ENCODE measurements at regions not wholly inside any gene's neighbourhood (a gene's known extent, or its start where the extent isn't known, plus 50 kb on each side); places are given as distances from the start of the nearest gene placed in this dataset.

DNA sequence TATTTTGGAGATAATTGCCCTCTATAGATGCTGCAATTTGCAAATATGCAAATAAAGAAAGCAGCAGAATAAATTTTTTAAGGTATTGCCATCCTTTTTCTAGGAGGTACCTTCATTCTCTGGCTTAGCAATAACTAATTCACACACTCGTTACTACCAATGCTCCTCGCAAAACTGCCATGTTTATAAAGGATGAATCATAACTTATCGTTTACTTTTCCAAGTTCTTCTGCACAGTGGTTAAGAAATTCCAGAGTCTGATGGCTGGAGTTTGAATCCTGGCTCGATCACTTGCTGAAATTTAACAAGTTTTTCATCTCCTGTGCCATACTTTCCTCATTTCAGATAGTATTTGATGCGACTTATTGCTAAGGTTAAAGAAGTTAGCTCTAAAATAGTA is 708.6 kb upstream of the KLHL1 start:
- H3K4me3 ChIP-seq (ENCODE audit: low read depth in 1 of 2, low read length in 2 of 2): no peak overlapping the region
- H3K9ac ChIP-seq (ENCODE audit: low read length): no peak overlapping the region
- no peaks in the 10 kb centered on the region for H3K36me3 ChIP-seq (ENCODE audit: insufficient read depth, low read length)
- no peaks in the 10 kb centered on the region for H3K9me3 ChIP-seq (ENCODE audit: low read length)
- H3K4me1 ChIP-seq (ENCODE audit: insufficient read depth, low read length): no peaks in the 10 kb centered on the region
- no peaks in the 10 kb centered on the region for H3K27me3 ChIP-seq (ENCODE audit: control insufficient read depth in 1 of 2, insufficient read depth in 2 of 2, low read length in 2 of 2)
- H3K27ac ChIP-seq (ENCODE audit: low read depth, low read length): no peak overlapping the region

DNA sequence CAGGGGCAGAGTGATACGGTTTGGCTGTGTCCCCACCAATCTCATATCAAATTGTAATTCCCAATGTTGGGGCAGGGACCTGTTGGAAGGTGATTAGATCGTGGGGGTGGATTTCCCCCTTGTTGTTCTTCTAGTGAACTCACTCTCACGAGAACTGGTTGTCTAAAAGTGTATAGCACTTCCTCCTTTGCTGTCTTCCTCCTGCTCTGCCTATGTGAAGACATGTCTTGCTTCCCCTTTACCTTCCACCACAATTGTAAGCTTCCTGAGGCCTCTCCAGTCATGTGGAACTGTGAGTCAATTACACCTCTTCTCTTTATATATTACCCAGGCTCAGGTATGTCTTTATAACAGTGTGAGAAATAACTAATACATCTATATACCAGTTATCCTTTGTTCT is 706.4 kb upstream of the KLHL1 start:
- Histone ChIP-seq H3K4me3 (ENCODE audit: low read depth in 1 of 2, low read length in 2 of 2) (no peak overlapping the region), H3K9ac (ENCODE audit: low read length) (no peak overlapping the region), H3K27ac (ENCODE audit: low read depth, low read length) (no peak overlapping the region), H3K27me3 (ENCODE audit: control insufficient read depth in 1 of 2, insufficient read depth in 2 of 2, low read length in 2 of 2) (no peaks in the 10 kb centered on the region), H3K9me3 (ENCODE audit: low read length) (no peaks in the 10 kb centered on the region), H3K4me1 (ENCODE audit: insufficient read depth, low read length) (no peaks in the 10 kb centered on the region), H3K36me3 (ENCODE audit: insufficient read depth, low read length) (no peaks in the 10 kb centered on the region)

DNA sequence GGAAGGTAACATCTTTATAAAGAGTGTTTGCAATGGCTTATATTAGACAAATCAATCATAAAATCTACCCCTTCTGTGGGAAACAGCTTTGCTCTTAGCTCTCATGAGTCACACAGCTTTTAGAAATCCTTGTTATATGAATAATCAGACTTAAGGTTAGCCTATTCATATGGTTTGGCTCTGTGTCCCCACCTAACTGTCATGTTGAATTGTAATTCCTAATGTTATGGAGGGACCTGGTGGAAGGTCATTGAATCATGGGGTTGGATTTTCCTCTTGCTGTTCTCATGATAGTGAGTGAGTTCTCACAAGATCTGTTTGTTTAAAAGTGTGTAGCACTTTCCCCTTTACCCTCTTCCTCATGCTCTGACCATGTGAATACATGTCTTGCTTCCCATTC is 704.2 kb upstream of the KLHL1 start:
- H3K4me3 ChIP-seq (ENCODE audit: low read depth in 1 of 2, low read length in 2 of 2): no peak overlapping the region
- H3K27me3 ChIP-seq (ENCODE audit: control insufficient read depth in 1 of 2, insufficient read depth in 2 of 2, low read length in 2 of 2): no peaks in the 10 kb centered on the region
- no peaks in the 10 kb centered on the region for H3K4me1 ChIP-seq (ENCODE audit: insufficient read depth, low read length)
- no peak overlapping the region for H3K9ac ChIP-seq (ENCODE audit: low read length)
- no peaks in the 10 kb centered on the region for H3K9me3 ChIP-seq (ENCODE audit: low read length)
- no peak overlapping the region for H3K27ac ChIP-seq (ENCODE audit: low read depth, low read length)
- no peaks in the 10 kb centered on the region for H3K36me3 ChIP-seq (ENCODE audit: insufficient read depth, low read length)

DNA sequence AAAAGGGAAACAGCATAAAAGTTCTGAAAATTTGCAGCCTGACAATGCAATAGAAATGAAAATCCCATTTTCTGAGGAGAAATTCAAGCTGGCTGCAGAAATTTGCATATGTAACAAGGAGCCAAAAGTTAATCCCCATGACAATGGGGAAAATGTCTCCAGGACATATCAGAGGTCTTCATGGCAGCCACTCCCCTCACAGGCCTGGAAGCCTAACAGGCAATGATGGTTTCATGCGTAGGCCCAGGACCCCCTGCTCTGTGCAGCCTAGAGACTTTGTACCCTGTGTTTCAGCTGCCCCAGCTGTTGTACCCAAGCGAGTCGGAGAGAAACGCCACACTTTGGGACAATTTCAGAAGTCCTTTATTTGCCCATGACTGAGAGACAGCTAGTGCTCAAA is 701.3 kb upstream of the KLHL1 start:
- Histone ChIP-seq H3K27me3 (ENCODE audit: control insufficient read depth in 1 of 2, insufficient read depth in 2 of 2, low read length in 2 of 2) (no peaks in the 10 kb centered on the region), H3K9ac (ENCODE audit: low read length) (no peak overlapping the region), H3K36me3 (ENCODE audit: insufficient read depth, low read length) (no peaks in the 10 kb centered on the region), H3K27ac (ENCODE audit: low read depth, low read length) (no peak overlapping the region), H3K4me3 (ENCODE audit: low read depth in 1 of 2, low read length in 2 of 2) (no peak overlapping the region), H3K4me1 (ENCODE audit: insufficient read depth, low read length) (no peaks in the 10 kb centered on the region), H3K9me3 (ENCODE audit: low read length) (no peaks in the 10 kb centered on the region)

DNA sequence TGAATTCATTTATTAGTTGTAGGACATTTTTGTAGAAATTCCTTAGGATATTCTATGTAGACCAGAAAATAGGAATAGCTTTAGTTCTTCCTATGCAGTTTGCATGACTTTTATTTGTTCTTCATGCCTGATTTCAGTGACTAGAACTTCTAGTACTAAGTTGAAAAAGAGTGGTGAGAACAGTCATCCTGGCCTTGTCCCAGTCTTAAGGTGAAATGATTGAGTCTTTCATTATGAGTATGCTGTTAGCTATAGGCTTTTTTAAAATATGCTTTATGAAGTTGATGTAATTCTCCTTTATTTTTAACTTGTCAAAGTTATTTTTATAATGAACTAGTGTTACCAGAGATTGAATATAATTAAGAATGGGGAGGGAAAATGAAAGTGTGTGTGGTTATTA is 690.1 kb upstream of the KLHL1 start:
- Histone ChIP-seq H3K9ac (ENCODE audit: low read length) (no peak overlapping the region), H3K9me3 (ENCODE audit: low read length) (no peaks in the 10 kb centered on the region), H3K27me3 (ENCODE audit: control insufficient read depth in 1 of 2, insufficient read depth in 2 of 2, low read length in 2 of 2) (no peaks in the 10 kb centered on the region), H3K4me1 (ENCODE audit: insufficient read depth, low read length) (no peaks in the 10 kb centered on the region), H3K27ac (ENCODE audit: low read depth, low read length) (no peak overlapping the region), H3K4me3 (ENCODE audit: low read depth in 1 of 2, low read length in 2 of 2) (no peak overlapping the region), H3K36me3 (ENCODE audit: insufficient read depth, low read length) (no peaks in the 10 kb centered on the region)

GRCh38 chr13:70795484-70795883 is 687.2 kb upstream of the KLHL1 start:
- H3K4me1 ChIP-seq (ENCODE audit: insufficient read depth, low read length): no peaks in the 10 kb centered on the region
- no peaks in the 10 kb centered on the region for H3K9me3 ChIP-seq (ENCODE audit: low read length)
- H3K27ac ChIP-seq (ENCODE audit: low read depth, low read length): no peak overlapping the region
- no peaks in the 10 kb centered on the region for H3K36me3 ChIP-seq (ENCODE audit: insufficient read depth, low read length)
- H3K4me3 ChIP-seq (ENCODE audit: low read depth in 1 of 2, low read length in 2 of 2): no peak overlapping the region
- no peaks in the 10 kb centered on the region for H3K27me3 ChIP-seq (ENCODE audit: control insufficient read depth in 1 of 2, insufficient read depth in 2 of 2, low read length in 2 of 2)
- no peak overlapping the region for H3K9ac ChIP-seq (ENCODE audit: low read length)

- Histone ChIP-seq H3K36me3 (ENCODE audit: insufficient read depth, low read length) (no peaks in the 10 kb centered on the region), H3K9ac (ENCODE audit: low read length) (no peak overlapping the region), H3K27me3 (ENCODE audit: control insufficient read depth in 1 of 2, insufficient read depth in 2 of 2, low read length in 2 of 2) (no peaks in the 10 kb centered on the region), H3K4me3 (ENCODE audit: low read depth in 1 of 2, low read length in 2 of 2) (no peak overlapping the region), H3K4me1 (ENCODE audit: insufficient read depth, low read length) (no peaks in the 10 kb centered on the region), H3K27ac (ENCODE audit: low read depth, low read length) (no peak overlapping the region), H3K9me3 (ENCODE audit: low read length) (no peaks in the 10 kb centered on the region)
Observed at GRCh38 chr13:70792121-70792520, 683.9 kb upstream of the KLHL1 start.

- H3K9ac ChIP-seq (ENCODE audit: low read length): no peak overlapping the region
Observed at GRCh38 chr13:70789751-70790150, 681.5 kb upstream of the KLHL1 start.

DNA sequence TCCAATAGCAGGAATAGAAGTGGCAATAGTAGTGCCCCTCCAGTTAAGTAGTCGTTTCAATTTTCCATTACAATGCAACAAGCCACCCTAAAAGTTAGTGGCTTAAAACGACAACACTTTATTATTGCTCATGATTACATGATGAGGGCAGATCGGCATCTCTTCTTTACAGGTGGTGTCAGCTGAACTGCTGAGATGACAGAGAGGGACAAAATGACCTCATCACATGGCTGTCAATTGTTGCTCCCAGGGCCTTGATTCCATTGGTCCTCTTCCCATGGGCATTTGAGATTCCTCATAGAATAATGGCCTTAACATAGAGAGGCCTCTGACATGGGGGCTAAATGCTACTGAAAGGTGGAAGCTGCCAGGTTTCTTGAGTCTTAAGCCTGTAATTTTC is 679.8 kb upstream of the KLHL1 start:
- no peak overlapping the region for H3K27ac ChIP-seq (ENCODE audit: low read depth, low read length)
- H3K4me1 ChIP-seq (ENCODE audit: insufficient read depth, low read length): no peaks in the 10 kb centered on the region
- H3K4me3 ChIP-seq (ENCODE audit: low read depth in 1 of 2, low read length in 2 of 2): no peak overlapping the region
- H3K9me3 ChIP-seq (ENCODE audit: low read length): no peaks in the 10 kb centered on the region
- no peaks in the 10 kb centered on the region for H3K27me3 ChIP-seq (ENCODE audit: control insufficient read depth in 1 of 2, insufficient read depth in 2 of 2, low read length in 2 of 2)
- no peak overlapping the region for H3K9ac ChIP-seq (ENCODE audit: low read length)
- no peaks in the 10 kb centered on the region for H3K36me3 ChIP-seq (ENCODE audit: insufficient read depth, low read length)

More at GRCh38 chr13:70789751-70790150, 681.5 kb upstream of the KLHL1 start:
- Histone ChIP-seq H3K4me3 (ENCODE audit: low read depth in 1 of 2, low read length in 2 of 2) (no peak overlapping the region), H3K9me3 (ENCODE audit: low read length) (no peaks in the 10 kb centered on the region), H3K27me3 (ENCODE audit: control insufficient read depth in 1 of 2, insufficient read depth in 2 of 2, low read length in 2 of 2) (no peaks in the 10 kb centered on the region), H3K27ac (ENCODE audit: low read depth, low read length) (no peak overlapping the region), H3K4me1 (ENCODE audit: insufficient read depth, low read length) (no peaks in the 10 kb centered on the region), H3K36me3 (ENCODE audit: insufficient read depth, low read length) (no peaks in the 10 kb centered on the region)

GRCh38 chr13:70784207-70784989 is 676.1 kb upstream of the KLHL1 start:
- Histone ChIP-seq H3K4me1 (ENCODE audit: insufficient read depth, low read length) (no peaks in the 10 kb centered on the region), H3K27me3 (ENCODE audit: control insufficient read depth in 1 of 2, insufficient read depth in 2 of 2, low read length in 2 of 2) (no peaks in the 10 kb centered on the region), H3K27ac (ENCODE audit: low read depth, low read length) (no peak overlapping the region), H3K9ac (ENCODE audit: low read length) (no peak overlapping the region), H3K4me3 (ENCODE audit: low read depth in 1 of 2, low read length in 2 of 2) (no peak overlapping the region), H3K36me3 (ENCODE audit: insufficient read depth, low read length) (no peaks in the 10 kb centered on the region), H3K9me3 (ENCODE audit: low read length) (no peaks in the 10 kb centered on the region)

GRCh38 chr13:70769817-70770216 is 661.6 kb upstream of the KLHL1 start:
- H3K4me1 ChIP-seq (ENCODE audit: insufficient read depth, low read length): no peaks in the 10 kb centered on the region
- no peak overlapping the region for H3K9ac ChIP-seq (ENCODE audit: low read length)
- no peaks in the 10 kb centered on the region for H3K36me3 ChIP-seq (ENCODE audit: insufficient read depth, low read length)
- no peaks in the 10 kb centered on the region for H3K27me3 ChIP-seq (ENCODE audit: control insufficient read depth in 1 of 2, insufficient read depth in 2 of 2, low read length in 2 of 2)
- no peaks in the 10 kb centered on the region for H3K9me3 ChIP-seq (ENCODE audit: low read length)
- H3K4me3 ChIP-seq (ENCODE audit: low read depth in 1 of 2, low read length in 2 of 2): no peak overlapping the region
- H3K27ac ChIP-seq (ENCODE audit: low read depth, low read length): no peak overlapping the region

DNA sequence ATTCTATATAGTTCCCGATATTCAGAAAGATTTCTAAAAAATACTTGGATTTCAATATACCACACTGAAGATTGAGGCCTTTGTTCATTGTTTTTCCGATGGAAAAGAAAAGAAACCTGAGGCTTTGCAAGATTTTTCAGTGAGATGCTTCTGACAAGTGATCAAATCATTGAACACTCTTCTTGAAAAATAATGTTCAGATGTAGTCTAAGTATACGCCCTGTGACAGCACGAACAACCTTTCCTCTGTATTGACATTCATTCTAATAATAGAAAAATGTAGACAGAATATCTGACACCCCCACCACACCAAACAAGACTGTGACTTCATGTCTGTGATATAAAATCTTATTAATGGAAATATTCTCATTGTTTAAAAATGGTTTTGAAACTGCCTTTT is 650.7 kb upstream of the KLHL1 start:
- no peaks in the 10 kb centered on the region for H3K36me3 ChIP-seq (ENCODE audit: insufficient read depth, low read length)

More for the DNA sequence above, 650.7 kb upstream of the KLHL1 start:
- no peak overlapping the region for H3K9ac ChIP-seq (ENCODE audit: low read length)
- no peak overlapping the region for H3K27ac ChIP-seq (ENCODE audit: low read depth, low read length)
- no peaks in the 10 kb centered on the region for H3K27me3 ChIP-seq (ENCODE audit: control insufficient read depth in 1 of 2, insufficient read depth in 2 of 2, low read length in 2 of 2)
- no peaks in the 10 kb centered on the region for H3K9me3 ChIP-seq (ENCODE audit: low read length)
- H3K4me1 ChIP-seq (ENCODE audit: insufficient read depth, low read length): no peaks in the 10 kb centered on the region
- no peak overlapping the region for H3K4me3 ChIP-seq (ENCODE audit: low read depth in 1 of 2, low read length in 2 of 2)
